Ecto neural progenitor cell (in vitro differentiated cells): ENCODE measurements at regions not wholly inside any gene's neighbourhood (a gene's known extent, or its start where the extent isn't known, plus 50 kb on each side); places are given as distances from the start of the nearest gene placed in this dataset.

Experiments used
- DNase-seq: peaks from one replicate; pipeline ENCODE4 v3.0.0-alpha.2; 2018; ENCODE audit warnings: low spot score

DNA sequence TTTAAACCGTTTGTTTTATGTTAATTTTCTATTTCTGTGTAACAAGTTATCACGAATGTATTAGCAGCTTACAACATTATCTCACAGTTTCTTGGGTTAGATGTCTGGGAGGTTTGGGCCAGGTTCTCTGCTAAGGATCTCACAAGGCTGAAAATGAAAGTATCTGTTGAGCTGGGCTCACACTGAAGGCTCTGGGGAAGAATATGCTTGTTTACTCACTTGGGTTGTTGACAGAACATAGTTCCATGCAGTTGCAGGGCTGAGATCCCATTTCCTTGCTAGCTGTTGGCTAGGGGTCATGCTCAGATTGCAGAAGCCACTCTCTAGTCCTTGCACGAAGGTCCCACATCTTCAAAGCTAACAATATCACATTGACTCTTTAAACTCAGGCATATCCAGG lies 266.6 kb upstream of the GNAI1 start:
- DNase-seq = no peak

DNA sequence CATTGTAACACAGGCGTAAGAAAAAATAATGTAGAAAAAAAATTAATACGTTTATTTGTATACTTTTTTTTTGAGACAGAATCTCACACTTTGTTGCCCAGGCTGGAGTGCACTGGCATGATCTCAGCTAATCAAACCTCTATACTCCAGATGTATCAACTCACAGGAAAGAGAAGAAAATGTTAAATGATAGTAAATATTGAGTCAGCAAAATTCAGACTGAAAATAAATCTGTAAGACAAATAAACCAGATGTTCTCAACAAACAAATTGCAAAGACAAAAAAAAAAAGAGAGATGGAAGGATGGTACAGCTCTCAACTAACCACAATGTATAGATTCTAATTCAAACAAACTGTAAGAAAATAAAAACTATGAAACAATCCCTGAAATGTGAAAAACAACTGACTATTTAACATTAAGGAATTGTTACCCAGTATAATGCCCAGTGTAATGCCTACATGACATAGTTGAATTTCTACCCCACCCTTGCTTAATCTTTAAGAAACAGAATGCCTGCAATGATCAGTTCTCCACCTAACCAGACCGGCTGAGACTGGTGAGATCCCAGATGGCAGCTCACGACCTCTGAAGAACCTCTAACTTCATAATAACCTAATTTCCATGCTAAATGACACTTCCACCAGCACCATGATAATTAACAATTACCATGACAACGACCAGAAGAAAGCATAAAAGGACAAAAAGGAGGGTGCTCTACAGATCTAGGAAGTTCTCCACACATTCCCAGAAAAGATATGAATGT lies 272.0 kb upstream of the GNAI1 start:
- no peak for DNase-seq

DNA sequence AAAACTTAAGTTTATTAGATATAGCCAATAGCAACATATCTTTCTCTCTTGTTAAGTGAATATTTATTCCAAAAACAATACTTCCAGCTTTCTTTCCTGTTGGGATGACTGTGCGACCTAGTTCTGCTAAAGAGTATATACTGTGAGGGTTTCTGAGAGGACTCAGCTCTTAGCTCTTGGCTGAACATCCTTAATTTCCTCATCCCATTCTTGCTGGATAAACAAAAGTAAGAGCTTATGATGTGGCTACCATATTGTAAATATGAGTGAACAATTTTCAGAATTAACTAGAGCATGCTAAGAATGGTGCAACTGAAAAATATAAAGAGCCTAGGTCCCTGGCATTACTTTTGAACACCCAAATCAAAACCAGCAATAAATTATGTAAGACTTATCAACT lies 279.5 kb upstream of the GNAI1 start:
- DNase-seq = no peak

DNA sequence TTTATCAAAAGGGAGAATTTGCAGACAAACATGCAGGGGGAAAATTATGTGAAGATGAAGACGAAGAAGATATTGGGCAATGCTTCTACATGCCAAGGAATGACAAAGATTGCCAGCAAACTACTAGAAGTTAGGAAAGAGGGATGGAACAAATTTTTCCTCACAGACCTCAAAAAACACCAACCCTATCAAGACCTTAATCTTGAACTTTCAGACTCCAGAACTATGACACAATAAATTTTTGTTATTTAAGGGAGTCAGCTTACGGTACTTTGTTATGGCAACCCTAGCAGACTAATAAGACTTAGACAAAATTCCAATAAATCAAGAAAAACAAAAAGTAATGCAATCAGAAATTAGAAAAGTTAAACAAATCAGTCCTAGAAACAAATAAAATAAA lies 280.0 kb upstream of the GNAI1 start:
- no peak for DNase-seq

DNA sequence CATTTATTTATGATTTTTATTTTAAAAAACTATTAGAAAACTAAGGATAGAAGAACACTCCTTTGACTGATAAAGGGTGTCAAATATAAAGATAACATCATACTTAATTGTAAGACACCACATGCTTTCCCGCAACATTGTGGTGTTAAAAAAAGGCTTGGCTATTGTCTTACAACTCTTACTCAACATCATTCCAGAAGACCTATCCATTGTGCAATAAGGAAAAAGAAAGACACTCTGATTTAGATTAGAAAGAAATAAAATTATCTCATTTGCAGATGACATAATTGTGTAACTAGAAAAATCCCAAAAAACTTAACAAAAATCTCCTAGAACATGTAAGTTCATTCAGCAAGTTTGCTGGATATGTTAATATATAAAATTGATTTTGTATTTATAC lies 296.7 kb upstream of the GNAI1 start:
- no peak for DNase-seq

DNA sequence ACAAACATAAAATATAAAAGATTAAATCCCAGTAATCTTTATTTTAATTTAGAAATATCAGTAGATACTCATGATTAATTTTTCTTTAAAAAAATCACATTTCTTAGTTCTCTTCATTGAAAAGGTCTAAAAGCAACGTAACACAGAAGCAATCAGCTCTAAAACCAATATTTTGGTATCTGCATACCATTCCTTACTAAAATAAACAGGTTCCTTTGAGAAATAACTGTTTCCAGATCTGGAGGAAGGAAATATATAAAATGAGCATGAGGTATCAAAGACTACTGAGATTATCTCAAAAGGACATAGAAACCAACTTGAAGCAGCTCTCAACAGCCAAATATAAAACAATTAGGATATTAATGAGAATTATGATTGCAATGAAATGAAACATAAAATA lies 301.0 kb upstream of the GNAI1 start:
- DNase-seq = no peak

DNA sequence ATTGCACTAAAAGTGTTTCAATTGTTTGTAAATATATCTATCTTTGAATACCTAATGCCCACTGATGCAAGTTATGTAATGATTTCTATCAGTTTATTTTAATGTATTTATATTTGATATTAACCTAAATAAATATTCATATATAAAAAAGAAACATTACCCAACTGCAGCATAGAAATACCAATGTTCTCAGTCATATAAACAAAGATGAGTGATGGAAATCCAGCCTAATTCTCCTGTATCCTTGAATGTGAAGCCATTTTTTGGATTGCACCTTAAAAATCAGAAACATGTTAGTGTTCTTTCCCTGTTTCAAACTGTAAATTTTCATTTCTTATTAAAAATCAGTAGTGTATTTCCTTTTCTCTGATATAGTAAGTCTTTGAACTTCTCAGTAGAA lies 305.8 kb upstream of the GNAI1 start:
- DNase-seq = no peak

DNA sequence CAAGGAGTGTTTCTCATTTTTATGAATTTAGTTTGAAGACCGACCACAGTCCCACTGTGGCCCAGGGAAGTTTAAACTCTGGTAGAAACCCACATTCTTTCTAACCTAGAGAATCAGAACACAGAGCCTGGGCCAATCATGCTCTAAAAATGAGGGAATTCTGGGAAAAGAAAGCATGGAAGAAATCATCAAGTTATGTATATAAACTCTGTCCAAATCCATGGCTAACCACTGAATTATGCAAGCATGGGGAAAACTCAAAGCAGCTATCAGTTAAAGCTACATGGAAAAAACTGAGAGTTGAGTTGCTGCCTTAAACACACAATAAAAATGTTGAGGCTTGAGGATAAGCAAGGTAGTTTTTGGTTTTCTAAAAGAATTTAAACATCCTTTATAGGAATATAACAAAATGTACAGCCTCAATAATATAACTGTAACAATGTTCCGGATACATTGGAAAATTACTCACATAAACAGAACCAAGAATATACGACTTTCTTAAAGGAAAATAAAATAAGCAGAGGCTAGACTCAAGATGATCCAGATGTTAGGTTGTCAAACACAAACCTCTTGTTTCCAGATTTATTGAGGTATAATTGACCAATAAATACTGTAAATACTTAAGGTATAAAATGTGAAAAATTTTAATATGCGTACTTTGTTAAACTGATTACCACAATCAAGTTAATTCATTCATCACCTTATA lies 311.2 kb upstream of the GNAI1 start:
- DNase-seq = no peak

DNA sequence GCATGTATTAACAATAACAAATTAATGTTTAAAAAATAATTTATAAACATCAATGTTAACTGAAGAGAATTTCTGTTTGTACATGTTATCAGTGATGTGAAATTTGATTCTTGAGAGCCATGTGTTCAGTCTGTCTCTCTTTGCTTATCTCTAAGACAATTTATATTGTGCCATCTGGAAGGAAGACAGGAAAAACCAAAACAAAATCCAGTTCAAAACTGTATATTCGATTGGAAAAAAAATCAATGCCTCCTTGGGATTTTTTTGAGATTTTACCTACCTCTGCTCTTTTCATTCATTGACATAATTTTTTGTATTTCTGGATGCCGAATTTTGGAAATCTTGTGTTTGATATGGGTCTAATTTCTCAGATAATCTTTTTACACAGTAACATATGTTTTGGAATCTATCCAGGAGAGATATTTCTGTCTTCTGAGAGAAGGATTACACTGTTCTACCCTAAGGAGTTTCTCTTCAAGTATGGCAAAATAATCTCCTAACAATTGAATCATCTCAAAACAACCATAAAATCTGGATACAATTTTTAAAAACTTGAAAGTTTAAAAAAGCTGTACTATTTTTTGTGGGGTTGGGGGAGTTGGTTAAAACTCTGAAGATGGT lies 311.9 kb upstream of the GNAI1 start:
- no peak for DNase-seq

DNA sequence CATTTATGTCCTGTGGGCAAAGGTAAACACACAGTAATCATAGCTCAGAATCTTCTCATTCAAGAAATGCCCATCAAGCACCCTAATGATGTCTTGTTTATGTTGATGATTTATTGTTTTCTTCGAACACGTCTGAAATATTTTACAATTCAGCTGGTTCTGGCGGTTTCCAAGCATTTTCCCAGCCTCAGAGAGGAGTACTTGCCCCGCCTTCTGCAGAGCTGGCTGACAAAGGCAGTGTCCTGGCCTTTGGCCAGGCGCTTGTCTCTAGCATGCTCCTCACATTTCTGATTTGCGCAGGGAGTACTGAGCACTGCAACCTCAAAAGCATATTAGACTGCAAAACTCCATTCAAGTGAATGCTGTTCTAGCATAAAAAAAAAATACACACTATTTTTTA lies 314.2 kb upstream of the GNAI1 start:
- DNase-seq = no peak

DNA sequence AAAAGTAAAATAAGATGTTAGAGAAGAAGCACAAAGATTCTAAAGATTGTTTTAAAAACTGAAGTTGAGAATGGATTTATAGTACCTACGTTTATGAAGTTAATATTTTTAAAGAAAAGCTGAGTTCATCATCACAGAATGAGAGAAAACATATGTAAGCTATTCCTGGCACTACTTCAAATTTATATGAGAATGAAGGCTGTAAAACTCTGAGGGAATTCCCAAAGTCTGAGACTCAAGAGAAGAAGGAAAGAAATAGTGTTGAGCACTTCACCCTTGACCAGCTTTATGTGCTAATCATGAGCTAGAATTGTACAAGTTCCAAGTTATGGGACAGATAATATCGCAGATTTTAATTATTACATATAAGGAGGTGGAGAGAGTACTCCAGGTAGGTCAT lies 323.7 kb upstream of the GNAI1 start:
- no peak for DNase-seq

DNA sequence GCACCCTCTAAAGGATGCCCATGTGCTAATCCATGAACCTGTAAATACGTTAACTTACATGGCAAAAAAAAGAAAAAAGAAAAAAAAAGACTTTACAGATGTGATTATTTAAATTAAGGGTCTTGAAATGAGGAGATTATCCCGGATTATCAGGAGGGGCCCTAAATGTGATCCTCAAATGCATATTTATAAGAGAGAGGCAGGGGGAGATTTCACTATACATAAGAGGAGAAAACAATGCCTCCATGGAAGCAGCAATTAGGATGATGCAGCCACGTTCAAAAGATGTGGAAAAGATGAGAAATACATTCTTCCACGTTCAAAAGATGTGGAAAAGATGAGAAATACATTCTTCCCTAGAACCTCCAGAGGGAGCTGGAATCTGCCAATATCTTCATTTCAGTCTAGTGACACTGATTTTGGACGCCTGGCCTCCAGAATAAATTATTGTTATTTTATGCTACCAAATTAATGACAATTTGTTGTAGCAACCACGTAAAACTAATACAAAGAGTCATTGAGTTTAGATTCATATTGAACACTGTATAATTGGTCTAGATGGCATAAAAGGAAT lies 328.4 kb upstream of the GNAI1 start:
- DNase-seq = no peak

DNA sequence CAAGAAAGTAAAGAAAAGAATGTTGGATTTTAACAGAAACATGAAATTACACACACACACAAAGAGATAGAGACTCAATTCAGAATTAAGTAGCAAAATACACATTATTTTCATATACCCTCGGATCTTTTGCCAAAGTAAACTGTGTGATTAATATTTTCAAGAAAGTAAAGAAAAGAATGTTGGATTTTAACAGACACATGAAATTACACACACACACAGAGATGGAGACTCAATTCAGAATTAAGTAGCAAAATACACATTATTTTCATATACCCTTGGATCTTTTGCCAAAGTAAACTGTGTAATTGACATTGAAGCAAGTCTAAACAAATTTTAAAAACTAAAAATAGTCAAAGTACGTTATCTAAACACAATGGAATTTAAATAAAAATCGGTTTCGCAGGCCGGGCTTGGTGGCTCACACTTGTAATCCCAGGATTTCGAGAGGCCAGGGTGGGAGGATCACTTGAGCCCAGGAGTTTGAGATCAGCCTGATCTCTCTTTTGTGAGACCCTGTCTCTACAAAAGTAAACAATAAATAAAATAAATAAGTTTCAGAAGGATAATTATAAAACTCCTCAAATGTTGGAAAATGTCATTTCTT lies 337.3 kb upstream of the MAGI2 start:
- no peak for DNase-seq

DNA sequence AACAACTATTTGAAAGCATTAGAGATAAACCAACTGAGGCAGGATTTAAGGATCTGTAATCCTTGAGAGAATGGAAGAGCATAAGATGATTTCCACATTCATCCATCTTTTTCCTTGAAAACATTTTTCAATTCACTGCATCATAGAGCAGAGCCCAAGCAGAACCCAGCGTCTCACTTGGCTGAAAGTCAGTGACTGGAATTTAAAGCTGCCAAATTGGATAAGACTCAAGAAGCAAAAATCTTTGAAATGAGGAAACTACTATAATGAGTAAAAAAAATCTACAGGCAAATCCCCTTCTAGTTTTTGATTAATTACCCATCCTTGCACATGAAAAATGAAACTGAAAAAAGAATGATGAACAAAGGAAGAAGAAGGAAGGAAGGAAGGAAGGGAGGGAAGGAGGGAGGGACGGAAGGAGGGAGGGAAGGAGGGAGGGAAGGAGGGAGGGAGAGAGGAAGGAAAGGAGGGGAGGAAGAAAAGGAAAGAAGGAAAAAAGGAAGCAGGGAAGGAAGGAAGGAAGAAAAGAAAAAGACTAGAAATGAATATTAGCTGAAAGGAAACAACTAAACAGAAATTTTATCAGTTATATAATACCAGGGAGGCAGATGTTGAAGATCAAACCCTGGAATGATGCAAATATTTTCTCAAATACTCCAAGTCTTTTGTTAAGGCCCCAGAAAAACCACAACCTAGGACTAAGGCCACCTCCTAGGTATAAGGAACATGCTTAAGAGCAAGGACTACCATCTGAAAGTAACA lies 336.3 kb upstream of the MAGI2 start:
- no peak for DNase-seq

DNA sequence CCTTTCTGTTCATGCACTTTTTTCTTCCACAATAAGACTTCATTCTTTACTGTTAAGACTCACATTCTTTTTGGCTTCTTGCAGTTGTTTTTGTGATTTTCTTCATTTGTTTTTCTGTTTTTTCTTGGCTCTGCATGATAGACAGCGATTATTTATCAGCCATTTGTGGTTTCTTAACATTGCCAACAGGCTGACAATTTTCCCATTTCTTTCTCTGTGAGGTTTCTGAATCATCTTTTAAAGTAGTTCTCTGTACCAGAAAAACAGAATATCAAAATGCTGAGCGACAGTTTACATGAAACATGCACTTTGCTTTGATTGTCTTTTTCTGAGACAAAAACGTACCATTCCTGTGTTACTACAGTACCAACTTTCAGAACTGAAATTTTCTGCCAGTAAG lies 334.2 kb upstream of the MAGI2 start:
- DNase-seq = no peak

DNA sequence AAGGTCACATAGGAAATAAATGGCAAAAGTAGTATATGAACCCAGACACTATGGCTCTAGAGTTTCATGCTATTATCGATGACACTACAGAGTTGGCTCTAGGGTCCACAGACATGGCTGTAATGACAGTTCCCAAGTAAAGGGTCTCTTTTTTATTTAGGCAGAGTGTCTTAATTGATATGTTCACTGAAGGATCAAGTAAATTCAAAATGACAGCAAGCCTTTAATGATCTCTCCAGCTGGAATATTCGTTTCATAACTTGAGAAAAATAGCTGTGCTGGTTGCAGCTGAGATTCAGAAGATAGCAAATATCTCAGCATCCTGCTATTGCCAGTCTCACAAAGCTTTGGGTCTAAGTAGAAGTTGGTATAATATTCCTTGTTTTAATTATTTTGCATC lies 333.6 kb upstream of the MAGI2 start:
- DNase-seq = no peak

DNA sequence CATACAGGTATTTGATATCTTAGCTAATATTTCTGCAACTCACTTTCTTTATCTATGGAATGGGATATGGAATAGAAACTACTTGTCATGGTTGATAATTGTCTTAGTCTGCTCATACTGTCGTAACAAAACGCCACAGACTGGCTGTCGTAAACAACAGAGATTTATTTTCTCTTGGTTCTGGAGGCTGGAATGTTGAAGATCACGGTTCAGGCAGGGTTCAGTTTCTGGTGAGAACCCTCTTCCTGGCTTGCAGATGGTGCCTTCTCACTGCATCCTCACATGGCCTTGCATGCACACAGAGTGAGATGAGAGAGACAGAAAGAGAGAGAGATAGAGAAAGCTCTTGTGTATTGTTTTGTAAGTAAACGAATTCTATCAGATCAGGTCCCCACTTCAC lies 332.7 kb upstream of the MAGI2 start:
- no peak for DNase-seq

DNA sequence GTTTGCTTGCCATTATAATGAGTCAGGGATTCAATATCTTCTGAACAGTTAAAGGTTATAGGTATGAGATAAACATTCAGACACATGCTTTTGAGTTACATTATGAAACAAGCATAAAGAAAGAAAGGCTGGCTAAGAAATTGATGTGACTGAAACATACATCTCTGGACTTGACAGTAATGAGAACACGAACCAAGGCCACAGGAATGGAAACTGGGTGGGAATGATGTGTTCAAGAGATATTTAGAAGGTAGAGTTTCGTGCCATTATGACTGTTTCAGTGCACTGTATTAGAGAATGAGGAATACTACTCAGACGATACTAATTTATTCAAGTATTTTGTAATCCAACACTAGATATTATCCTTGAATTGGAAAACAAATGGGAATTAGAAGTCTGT lies 332.1 kb upstream of the MAGI2 start:
- DNase-seq = no peak

DNA sequence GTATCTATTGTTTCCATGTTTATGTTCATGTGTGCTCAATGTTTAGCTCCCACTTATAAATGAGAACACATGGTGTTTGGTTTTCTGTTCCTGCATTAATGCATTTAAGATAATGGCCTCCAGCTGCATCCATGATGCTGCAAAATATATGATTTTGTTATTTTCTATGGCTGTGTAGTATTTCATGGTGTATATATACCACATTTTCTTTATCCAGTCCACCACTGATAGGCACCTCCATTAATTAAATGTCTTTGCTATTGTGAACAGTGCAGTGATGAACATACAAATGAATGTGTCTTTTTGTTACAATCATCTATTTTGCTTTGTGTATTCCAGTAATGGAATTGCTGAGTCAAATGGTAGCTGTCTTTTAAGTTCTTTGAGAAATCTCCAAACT lies 329.4 kb upstream of the MAGI2 start:
- no peak for DNase-seq

DNA sequence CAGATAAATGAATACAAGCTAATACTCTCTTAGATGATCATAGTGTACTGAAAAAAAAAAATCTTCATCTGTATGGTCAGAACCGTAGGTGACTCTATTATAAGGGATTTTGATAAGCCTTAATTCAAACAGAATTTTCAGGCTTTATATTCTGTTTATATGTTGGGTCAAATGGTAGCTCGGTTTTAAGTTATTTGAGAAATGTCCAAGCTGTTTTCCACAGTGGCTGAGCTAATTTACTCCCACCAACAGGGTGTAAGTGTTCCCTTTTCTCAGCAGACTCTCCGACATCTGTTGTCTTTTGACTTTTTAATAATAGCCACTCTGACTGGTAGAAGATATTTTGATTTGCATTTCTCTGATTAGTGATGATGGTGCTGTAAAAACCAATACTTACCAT lies 328.8 kb upstream of the MAGI2 start:
- no peak for DNase-seq

DNA sequence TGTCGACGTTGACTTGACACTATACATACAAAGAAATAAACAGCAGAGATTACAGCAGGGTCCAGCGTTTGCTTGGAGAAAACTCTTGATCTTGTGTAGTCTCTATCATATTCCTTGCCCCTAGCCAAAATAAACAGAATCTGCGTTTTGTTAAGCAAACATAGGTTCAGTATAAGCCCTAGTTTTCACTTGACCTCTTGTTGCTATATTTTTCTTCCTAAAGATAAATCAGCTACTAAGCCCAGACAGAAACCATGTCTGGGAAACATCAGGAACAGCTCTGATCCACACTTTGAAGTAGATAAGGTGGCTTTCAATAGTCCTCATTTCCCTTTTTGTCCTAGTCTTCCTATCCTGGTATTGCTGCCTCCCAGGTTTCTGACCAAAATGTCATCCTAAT lies 328.2 kb upstream of the MAGI2 start:
- no peak for DNase-seq
